Retinal pigment epithelial cell (primary cell): ENCODE measurements at regions not wholly inside any gene's neighbourhood (a gene's known extent, or its start where the extent isn't known, plus 50 kb on each side); places are given as distances from the start of the nearest gene placed in this dataset.
A peak's percentile ranks its signal among the peaks of the same experiment; 100 is the strongest.

ENCODE experiments used
- DNase-seq: peaks from one replicate; pipeline ENCODE4 v3.0.0-alpha.2; 2010; ENCODE audit warnings: low read depth
- H3K4me3 ChIP-seq: 2 replicates; pipeline ENCODE4 v1.5.1; 2011; ENCODE audit warnings: mild to moderate bottlenecking, low read length, control low read depth, moderate library complexity
- CTCF ChIP-seq: conservative IDR thresholded peaks from 2 replicates; pipeline ENCODE4 v1.5.1; 2011; ENCODE audit warnings: low read depth, low read length, control low read depth, inconsistent platforms

GRCh38 chr11:121727942-121728341 lies 275.2 kb upstream of the SORL1-AS1 start:
- no peak overlapping the region for H3K4me3 ChIP-seq
- no peak for DNase-seq
- TF ChIP-seq CTCF, result no peak

- peak; percentile 66 for DNase-seq
- no peak for TF ChIP-seq CTCF
- peak overlapping the region; percentile 51 for H3K4me3 ChIP-seq
Measured at GRCh38 chr11:121723246-121723741, 270.5 kb upstream of the SORL1-AS1 start.

DNA sequence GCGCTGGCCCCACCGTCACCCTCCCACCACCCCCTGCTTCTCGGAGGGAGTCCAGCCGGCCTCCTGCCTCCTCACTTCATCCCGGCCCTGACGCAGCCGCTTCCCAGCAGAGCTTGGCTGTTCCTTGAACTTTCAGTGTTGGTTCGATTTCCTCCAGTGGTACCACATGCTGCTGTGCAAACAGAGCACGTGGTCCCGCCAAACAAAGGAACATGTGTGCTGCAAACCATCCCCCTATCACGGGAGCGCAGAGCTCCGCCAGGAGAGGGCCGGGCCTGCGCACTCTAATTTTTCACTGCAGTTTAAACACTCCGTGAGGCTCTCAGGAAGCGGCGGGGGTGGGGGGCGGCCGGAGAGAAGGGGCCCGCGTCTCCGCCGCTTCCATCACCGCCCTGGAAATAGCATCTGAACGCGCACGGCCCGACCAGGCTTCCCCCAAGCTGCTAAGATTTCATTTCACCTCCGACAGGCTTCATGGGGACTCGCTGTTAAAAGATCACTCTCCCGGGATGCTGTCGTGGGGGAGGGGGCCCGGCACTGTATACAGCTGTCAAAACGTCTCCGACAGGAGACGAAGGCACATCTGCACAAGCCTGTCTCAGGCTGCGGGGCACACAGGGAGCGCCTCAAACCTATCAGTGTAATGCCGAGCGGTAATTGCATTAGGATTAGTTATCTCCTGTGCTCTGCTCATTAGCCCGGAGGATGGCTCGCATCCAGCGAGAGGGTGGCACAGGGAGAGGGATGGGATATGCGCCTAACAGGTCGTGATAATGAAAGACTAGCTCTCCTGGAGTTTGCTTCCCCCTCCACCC lies 269.9 kb upstream of the SORL1-AS1 start:
- TF ChIP-seq CTCF, result peak; percentile 14
- peak overlapping the region; percentile 51 for H3K4me3 ChIP-seq
- DNase-seq, result peak; percentile 97

DNA sequence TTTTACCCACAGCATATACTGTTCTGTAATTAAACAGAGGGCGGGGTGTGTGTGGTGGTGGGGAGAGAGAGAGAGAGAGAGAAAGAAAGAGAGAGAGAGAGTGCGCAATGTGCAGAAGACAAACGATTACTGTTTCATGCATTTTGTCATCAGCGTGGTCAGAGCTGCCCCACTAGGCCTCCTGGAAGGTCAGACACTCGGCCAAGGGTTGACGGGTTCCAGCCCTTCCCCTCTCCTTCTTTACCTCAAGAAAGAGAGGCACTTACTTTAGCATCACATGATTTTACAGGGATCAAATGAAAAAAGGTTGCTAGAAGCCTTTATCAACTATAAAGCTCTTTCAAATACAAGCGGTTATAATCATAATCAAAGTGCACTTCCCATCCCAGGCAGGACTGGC lies 269.2 kb upstream of the SORL1-AS1 start:
- H3K4me3 ChIP-seq, result no peak overlapping the region
- no peak for DNase-seq
- no peak for TF ChIP-seq CTCF

GRCh38 chr11:121721448-121721847 lies 268.7 kb upstream of the SORL1-AS1 start:
- no peak overlapping the region for H3K4me3 ChIP-seq
- no peak for TF ChIP-seq CTCF
- no peak for DNase-seq

GRCh38 chr11:121717296-121717695 lies 264.5 kb upstream of the SORL1-AS1 start:
- DNase-seq, result no peak
- H3K4me3 ChIP-seq, result no peak overlapping the region
- no peak for TF ChIP-seq CTCF

GRCh38 chr11:121716060-121716459 lies 263.3 kb upstream of the SORL1-AS1 start:
- TF ChIP-seq CTCF, result no peak
- peak; percentile 34 for DNase-seq
- H3K4me3 ChIP-seq, result no peak overlapping the region
